GM12864 (cell line): ENCODE measurements at regions not wholly inside any gene's neighbourhood (a gene's known extent, or its start where the extent isn't known, plus 50 kb on each side); places are given as distances from the start of the nearest gene placed in this dataset.

Experiments used
- DNase-seq: peaks from one replicate; pipeline ENCODE4 v3.0.0-alpha.2; 2011; ENCODE audit warnings: low read depth
- H3K4me3 ChIP-seq: 2 replicates; pipeline ENCODE4 v1.5.1; 2011; ENCODE audit warnings: mild to moderate bottlenecking, low read depth, low read length, control low read depth
- TF ChIP-seq, protein P1 (sequence below): IDR thresholded peaks from 2 replicates; pipeline ENCODE4 v1.5.1; 2011; ENCODE audit warnings: low read depth, mild to moderate bottlenecking, moderate library complexity, low read length, control low read depth, inconsistent platforms; ENCODE audit errors: missing control alignments

- no peak for DNase-seq
- TF ChIP-seq, protein P1, sequence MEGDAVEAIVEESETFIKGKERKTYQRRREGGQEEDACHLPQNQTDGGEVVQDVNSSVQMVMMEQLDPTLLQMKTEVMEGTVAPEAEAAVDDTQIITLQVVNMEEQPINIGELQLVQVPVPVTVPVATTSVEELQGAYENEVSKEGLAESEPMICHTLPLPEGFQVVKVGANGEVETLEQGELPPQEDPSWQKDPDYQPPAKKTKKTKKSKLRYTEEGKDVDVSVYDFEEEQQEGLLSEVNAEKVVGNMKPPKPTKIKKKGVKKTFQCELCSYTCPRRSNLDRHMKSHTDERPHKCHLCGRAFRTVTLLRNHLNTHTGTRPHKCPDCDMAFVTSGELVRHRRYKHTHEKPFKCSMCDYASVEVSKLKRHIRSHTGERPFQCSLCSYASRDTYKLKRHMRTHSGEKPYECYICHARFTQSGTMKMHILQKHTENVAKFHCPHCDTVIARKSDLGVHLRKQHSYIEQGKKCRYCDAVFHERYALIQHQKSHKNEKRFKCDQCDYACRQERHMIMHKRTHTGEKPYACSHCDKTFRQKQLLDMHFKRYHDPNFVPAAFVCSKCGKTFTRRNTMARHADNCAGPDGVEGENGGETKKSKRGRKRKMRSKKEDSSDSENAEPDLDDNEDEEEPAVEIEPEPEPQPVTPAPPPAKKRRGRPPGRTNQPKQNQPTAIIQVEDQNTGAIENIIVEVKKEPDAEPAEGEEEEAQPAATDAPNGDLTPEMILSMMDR, result no peak
- no peak overlapping the region for H3K4me3 ChIP-seq
Measured at GRCh38 chr2:53234548-53234903, 533.1 kb upstream of the CHAC2 start.

DNA sequence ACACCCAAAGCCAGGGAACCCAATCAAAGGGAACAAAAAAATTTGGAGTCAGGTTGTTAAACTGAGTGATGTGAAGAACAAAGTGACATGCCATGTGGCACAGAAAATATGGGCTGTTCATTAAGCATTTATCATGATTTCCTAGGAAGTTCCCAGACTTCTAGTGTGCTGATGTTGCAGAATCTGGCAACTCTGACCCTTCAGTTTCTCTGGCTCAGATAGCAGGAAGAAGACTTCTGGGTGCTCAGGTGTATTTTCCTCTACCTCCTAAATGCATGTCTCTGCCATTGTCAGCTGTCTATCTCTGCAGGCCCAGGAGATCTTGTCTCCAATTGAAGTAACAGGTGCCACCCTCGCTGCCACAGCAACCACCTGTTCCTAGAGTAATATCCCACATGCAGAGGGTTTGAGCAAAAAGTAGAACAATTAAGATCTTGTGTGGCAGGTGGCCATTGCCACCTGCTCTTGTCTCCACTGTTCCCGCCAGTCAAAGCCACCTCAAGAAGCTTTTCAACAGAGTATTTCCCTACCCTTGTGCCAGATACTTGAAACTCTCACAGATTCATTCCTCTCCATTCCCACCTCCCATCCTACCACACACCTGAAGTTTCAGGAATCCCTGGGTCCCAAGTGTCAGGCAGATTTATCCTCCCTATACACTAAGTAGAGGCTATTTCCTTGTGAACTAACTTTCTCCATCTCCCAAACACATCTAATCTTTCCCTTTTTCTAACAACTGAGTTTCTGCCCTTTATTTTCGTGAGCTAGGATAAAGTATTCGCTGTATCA, 533.7 kb upstream of the CHAC2 start:
- H3K4me3 ChIP-seq, result no peak overlapping the region
- no peak for DNase-seq
- TF ChIP-seq, protein P1, result no peak

- no peak overlapping the region for H3K4me3 ChIP-seq
- TF ChIP-seq, protein P1, result no peak
- DNase-seq, result no peak
Measured at GRCh38 chr2:53231908-53232307, 535.7 kb upstream of the CHAC2 start.

DNA sequence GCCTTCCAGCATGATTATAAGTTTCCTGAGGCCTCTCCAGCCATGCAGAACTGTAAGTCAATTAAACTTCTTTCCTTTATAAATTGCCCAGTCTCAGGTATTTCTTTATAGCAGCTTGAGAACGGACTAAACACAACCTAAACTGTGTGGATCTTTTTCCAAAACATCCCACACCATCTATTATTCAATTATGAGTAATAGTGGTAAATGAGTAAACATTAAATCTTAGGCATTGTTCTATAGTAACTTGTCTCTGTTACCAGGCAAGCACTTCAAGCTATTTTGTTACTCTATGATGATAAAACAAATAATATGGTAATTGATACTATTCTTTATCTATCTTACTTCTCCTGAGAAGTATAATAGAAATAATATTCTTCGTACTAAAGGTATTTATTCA, 536.9 kb upstream of the CHAC2 start:
- H3K4me3 ChIP-seq, result no peak overlapping the region
- no peak for DNase-seq
- TF ChIP-seq, protein P1, result no peak

DNA sequence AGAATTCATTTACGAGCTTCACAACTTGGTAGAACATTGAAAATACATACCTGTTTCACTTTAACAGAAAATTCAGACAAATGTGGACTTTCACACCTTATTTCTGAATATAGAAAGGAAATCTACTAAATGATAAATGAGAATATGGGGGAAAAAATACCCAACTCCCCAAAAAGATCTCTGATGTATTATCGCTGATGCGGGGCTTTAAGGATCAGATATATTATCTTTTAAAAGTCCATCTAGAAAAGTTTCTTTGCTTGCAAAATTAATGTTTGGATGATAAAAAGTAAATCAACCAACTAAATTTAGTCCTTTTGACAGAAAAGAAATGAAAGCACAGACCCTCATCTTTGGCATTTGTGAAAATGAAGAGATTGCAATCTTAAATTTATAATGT, 540.1 kb upstream of the CHAC2 start:
- DNase-seq, result no peak
- TF ChIP-seq, protein P1, result no peak
- H3K4me3 ChIP-seq, result no peak overlapping the region

- no peak for DNase-seq
- TF ChIP-seq, protein P1, result no peak
- H3K4me3 ChIP-seq, result no peak overlapping the region
Measured at GRCh38 chr2:53220969-53221368, 546.6 kb upstream of the CHAC2 start.

DNA sequence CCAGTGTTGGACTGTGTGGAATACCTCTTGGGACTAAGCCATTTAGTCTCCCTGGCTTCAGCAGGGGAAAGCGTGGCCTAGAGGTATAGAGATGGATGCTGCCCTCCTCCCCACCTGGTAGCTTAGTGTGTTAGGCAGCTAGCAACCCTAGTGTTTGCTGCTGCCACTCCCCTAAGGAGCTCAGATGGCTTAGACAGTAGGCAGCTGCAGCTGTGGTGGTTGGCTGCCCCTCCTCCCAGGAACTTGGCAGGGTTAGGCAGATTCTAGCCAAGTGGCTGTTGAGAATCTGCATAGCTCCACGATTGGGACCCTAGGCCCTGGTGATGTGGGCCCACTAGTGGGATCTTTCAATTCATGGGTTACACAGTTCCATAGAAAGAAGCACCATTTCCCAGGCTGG, 550.4 kb upstream of the CHAC2 start:
- TF ChIP-seq, protein P1, result no peak
- no peak for DNase-seq
- H3K4me3 ChIP-seq, result no peak overlapping the region
